ENCODE measurements at regions not wholly inside any gene's neighbourhood (a gene's known extent, or its start where the extent isn't known, plus 50 kb on each side); places are given as distances from the start of the nearest gene placed in this dataset.

DNA sequence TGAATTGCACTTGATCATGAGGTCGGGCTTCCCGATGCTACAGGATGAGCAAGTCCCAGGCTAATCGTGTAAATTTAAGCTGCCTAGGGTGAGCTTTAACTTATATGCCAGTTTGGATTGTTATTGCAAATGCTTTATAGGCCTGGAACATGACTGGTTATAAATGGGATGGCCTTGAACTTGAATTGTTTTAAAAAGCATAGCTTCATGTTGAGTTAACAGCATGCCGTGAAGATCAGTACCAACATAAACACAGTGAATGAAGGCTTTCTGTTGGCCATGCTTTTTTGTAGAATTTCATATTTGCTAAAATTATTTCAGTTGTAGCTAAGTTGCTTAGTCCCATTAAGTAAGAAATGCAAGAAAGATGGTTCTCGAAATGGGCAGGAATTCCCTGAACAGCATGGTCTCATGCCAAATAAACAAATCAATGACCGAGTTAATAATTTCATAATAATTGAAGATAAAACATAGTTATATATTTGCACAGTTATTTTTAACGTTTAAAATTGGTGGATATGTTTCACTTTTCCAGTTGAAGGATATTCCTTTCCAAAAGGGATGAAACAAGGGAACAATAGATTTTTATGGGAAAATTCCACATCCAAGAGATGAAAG lies 76.6 kb upstream of the ARID1B start:
- Mint-ChIP-seq H3K27ac (ENCODE audit: unreplicated experiment) (no peak overlapping the region), H3K36me3 (ENCODE audit: insufficient read depth, unreplicated experiment) (peaks cover 5% of the 10 kb centered on the region), H3K4me1 (ENCODE audit: low read depth, unreplicated experiment) (peaks cover 20% of the 10 kb centered on the region), H3K4me3 (ENCODE audit: low read depth, unreplicated experiment) (no peak overlapping the region), H3K27me3 (ENCODE audit: unreplicated experiment) (peaks cover 9% of the 10 kb centered on the region), H3K9me3 (ENCODE audit: low read depth, unreplicated experiment) (no peaks in the 10 kb centered on the region)
- intact Hi-C loops (cut with micrococcal nuclease; ENCODE audit: unreplicated experiment): no loop called here
- no peak for DNase-seq
- TF ChIP-seq CTCF (IDR thresholded peaks at IDR 0.05; ENCODE audit: unreplicated experiment): no peak
- CTCF ChIA-PET: no interaction called here
- no TSS peak for BruUV-seq (replicated peaks)

- CTCF ChIA-PET: no interaction called here
- no peak overlapping the region for H3K4me3 Mint-ChIP-seq (ENCODE audit: low read depth, unreplicated experiment)
- peaks cover 20% of the 10 kb centered on the region for H3K4me1 Mint-ChIP-seq (ENCODE audit: low read depth, unreplicated experiment)
- TF ChIP-seq CTCF (IDR thresholded peaks at IDR 0.05; ENCODE audit: unreplicated experiment): no peak
- H3K36me3 Mint-ChIP-seq (ENCODE audit: insufficient read depth, unreplicated experiment): peaks cover 5% of the 10 kb centered on the region
- H3K27me3 Mint-ChIP-seq (ENCODE audit: unreplicated experiment): peaks cover 9% of the 10 kb centered on the region
- intact Hi-C loops (cut with micrococcal nuclease; ENCODE audit: unreplicated experiment): no loop called here
- no TSS peak for BruUV-seq (replicated peaks)
- no peaks in the 10 kb centered on the region for H3K9me3 Mint-ChIP-seq (ENCODE audit: low read depth, unreplicated experiment)
- no peak overlapping the region for H3K27ac Mint-ChIP-seq (ENCODE audit: unreplicated experiment)
- no peak for DNase-seq
Measured at GRCh38 chr6:156699935-156700334, 77.2 kb upstream of the ARID1B start.

GRCh38 chr6:156699017-156699421 lies 78.2 kb upstream of the ARID1B start:
- peaks cover 5% of the 10 kb centered on the region for H3K36me3 Mint-ChIP-seq (ENCODE audit: insufficient read depth, unreplicated experiment)

GRCh38 chr6:156698239-156699016 lies 78.8 kb upstream of the ARID1B start:
- Mint-ChIP-seq H3K4me3 (ENCODE audit: low read depth, unreplicated experiment) (no peak overlapping the region), H3K27me3 (ENCODE audit: unreplicated experiment) (peaks cover 9% of the 10 kb centered on the region)
- CTCF ChIA-PET: no interaction called here

More at GRCh38 chr6:156699017-156699421, 78.2 kb upstream of the ARID1B start:
- no peaks in the 10 kb centered on the region for H3K9me3 Mint-ChIP-seq (ENCODE audit: low read depth, unreplicated experiment)
- H3K4me3 Mint-ChIP-seq (ENCODE audit: low read depth, unreplicated experiment): no peak overlapping the region
- H3K27ac Mint-ChIP-seq (ENCODE audit: unreplicated experiment): no peak overlapping the region
- no peak for TF ChIP-seq CTCF (IDR thresholded peaks at IDR 0.05; ENCODE audit: unreplicated experiment)
- peaks cover 20% of the 10 kb centered on the region for H3K4me1 Mint-ChIP-seq (ENCODE audit: low read depth, unreplicated experiment)
- intact Hi-C loops (cut with micrococcal nuclease; ENCODE audit: unreplicated experiment): no loop called here
- CTCF ChIA-PET: no interaction called here
- H3K27me3 Mint-ChIP-seq (ENCODE audit: unreplicated experiment): peaks cover 9% of the 10 kb centered on the region
- BruUV-seq (replicated peaks): no TSS peak
- peak; percentile 4 for DNase-seq

More at GRCh38 chr6:156698239-156699016, 78.8 kb upstream of the ARID1B start:
- intact Hi-C loops (cut with micrococcal nuclease; ENCODE audit: unreplicated experiment): no loop called here
- H3K9me3 Mint-ChIP-seq (ENCODE audit: low read depth, unreplicated experiment): no peaks in the 10 kb centered on the region
- peaks cover 5% of the 10 kb centered on the region for H3K36me3 Mint-ChIP-seq (ENCODE audit: insufficient read depth, unreplicated experiment)
- BruUV-seq (replicated peaks): no TSS peak
- H3K27ac Mint-ChIP-seq (ENCODE audit: unreplicated experiment): no peak overlapping the region
- H3K4me1 Mint-ChIP-seq (ENCODE audit: low read depth, unreplicated experiment): peaks cover 20% of the 10 kb centered on the region
- no peak for DNase-seq
- TF ChIP-seq CTCF (IDR thresholded peaks at IDR 0.05; ENCODE audit: unreplicated experiment): no peak
